GM21723 (cell line): ENCODE measurements at regions not wholly inside any gene's neighbourhood (a gene's known extent, or its start where the extent isn't known, plus 50 kb on each side); places are given as distances from the start of the nearest gene placed in this dataset.
"Not testable (repeated sequence)": the region's sequence is repeated elsewhere in the genome, so short reads cannot be mapped to it uniquely, and the experiment has no call there.

Experiments
- ATAC-seq: cut with Tn5 transposase; IDR thresholded peaks from one replicate; pipeline ENCODE4 v1.9.1; 2021; ENCODE audit warnings: mild to moderate bottlenecking, moderate library complexity; ENCODE audit not compliant: unreplicated experiment

DNA sequence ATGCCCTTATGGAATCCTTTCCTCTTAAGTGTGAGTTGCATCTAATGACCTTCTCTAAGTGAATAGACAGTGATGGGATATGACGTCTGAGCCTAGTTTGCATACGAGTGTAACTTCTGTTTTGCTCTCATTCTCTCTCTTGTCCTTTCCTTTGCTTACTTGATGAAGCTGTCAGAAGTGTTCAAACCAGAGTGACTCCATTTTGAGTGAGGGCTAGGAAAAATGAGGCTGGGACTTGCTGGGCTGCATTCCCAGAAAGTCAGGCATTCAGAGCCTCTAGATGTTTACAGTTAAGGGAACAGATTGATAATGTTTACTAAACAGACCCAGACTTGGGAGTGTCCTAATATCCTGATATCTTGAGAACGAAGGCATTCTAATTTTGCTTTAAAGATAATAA lies 311.2 kb upstream of the SOX4 start:
- not testable (repeated sequence) for ATAC-seq

GRCh38 chr6:21284166-21284565 lies 309.4 kb upstream of the SOX4 start:
- ATAC-seq, result no peak

DNA sequence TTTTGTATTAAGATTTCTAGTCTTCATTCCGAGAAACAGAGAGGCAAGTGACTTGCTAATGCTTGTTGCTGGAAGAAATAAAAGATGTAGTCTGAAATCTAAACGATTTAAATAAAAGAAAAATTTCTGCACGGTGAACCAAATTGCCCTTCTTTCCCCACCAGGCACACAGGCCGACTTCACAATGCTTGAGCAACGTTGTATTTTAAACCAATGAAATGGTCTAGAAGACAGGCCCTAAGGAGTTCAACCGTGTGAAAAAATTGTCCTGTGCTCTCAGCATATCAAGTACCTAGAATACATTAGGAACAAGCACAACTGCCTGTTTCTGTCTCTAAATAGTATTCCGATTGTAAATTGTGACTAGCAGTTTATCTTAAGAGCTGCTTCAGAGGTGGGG lies 308.8 kb upstream of the SOX4 start:
- ATAC-seq, result no peak

- no peak for ATAC-seq
These were observed 299.4 kb upstream of the SOX4 start for GRCh38 chr6:21294144-21294543.

- ATAC-seq, result no peak
These were observed 297.9 kb upstream of the SOX4 start for GRCh38 chr6:21295506-21296240.

- ATAC-seq, result no peak
These were observed 295.9 kb upstream of the SOX4 start for GRCh38 chr6:21297665-21298064.

- no peak for ATAC-seq
These were observed 294.3 kb upstream of the SOX4 start for GRCh38 chr6:21299216-21299615.

GRCh38 chr6:21300439-21300838 lies 293.1 kb upstream of the SOX4 start:
- ATAC-seq, result no peak

- no peak for ATAC-seq
These were observed 287.6 kb upstream of the SOX4 start for GRCh38 chr6:21305893-21306332.

DNA sequence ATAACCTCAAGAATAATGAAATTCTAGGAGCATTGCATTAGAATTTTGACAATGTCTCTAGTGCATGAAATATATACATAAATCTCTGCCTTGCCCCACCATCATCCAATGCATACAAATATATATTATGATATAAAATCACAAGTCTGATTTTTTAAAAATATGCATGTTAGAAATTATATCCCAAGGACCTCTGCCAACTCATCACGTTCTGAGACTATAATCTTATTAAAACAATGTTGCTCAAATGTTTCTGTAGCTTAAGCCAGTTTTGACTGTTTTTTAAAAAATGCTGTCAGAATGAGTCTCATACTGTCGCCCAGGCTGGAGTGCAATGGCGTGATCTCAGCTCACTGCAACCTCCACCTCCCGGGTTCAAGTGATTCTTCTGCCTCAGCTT lies 287.0 kb upstream of the SOX4 start:
- no peak for ATAC-seq

DNA sequence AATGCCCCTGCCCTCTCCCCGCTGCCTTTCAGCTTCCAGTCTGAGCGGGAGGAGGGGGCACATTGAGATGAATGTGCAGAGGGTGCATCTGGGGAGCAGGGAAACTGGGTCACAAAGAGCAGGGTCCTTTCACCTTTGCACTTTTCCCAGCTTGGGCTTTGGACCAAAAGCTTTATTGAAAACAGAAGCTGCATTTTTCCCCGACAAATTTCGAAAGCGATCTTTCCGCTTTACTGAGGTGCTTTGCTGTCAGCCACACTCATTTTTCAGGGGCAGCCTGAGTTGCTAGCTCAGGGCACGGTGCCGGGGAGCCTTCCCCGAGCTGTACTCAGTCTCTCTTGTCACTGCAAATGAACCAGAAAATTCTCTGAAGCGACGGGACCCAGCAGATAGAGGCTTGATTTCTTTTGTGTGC lies 283.7 kb upstream of the SOX4 start:
- ATAC-seq, result no peak

- ATAC-seq, result no peak
These were observed 282.9 kb upstream of the SOX4 start for GRCh38 chr6:21310568-21311140.

GRCh38 chr6:21312118-21312517 lies 281.4 kb upstream of the SOX4 start:
- no peak for ATAC-seq

- no peak for ATAC-seq
These were observed 275.9 kb upstream of the SOX4 start for GRCh38 chr6:21317642-21318041.

DNA sequence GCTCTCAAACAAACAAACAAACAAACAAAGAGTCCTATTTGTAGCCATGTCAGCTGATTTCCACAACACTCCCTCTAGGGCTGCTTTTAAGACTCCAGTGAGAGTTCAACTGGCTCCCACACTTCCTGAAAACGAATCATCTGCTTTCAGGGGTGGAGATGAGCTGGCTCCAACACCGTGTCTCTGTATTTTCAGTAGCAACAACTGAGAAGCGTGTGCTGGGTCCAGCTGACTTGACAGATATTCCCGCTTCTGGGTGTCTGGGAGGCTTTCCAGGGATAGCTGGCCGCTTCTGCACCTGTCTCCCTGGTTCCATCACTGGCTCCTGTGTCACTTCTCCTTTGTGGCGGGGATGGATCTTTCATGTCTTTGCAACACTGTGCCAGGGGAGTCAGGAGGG lies 272.5 kb upstream of the SOX4 start:
- ATAC-seq, result no peak

- no peak for ATAC-seq
These were observed 272.0 kb upstream of the SOX4 start for GRCh38 chr6:21321531-21321930.

DNA sequence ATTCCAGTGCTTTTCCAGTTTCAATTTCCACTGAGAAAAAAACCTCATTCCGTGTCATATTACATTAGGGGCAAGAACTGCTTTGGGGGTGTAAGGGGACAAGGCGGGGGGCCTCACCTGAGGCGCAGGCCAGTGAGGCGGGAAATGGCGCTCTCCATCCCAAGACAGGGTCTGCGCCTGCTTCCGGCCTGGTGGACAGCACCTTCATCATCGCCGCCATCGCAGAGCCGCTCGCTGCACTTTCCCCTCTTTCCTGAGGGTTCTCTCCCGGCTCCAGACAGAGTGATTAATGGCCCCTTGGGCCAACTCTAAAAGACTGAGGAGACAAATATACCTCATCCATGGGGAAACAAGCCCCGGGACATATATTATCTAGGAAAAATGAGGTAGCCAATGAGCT lies 270.0 kb upstream of the SOX4 start:
- ATAC-seq, result no peak

- ATAC-seq, result no peak
These were observed 268.2 kb upstream of the SOX4 start for GRCh38 chr6:21325201-21325856.

- no peak for ATAC-seq
These were observed 266.0 kb upstream of the SOX4 start for GRCh38 chr6:21327326-21328112.

DNA sequence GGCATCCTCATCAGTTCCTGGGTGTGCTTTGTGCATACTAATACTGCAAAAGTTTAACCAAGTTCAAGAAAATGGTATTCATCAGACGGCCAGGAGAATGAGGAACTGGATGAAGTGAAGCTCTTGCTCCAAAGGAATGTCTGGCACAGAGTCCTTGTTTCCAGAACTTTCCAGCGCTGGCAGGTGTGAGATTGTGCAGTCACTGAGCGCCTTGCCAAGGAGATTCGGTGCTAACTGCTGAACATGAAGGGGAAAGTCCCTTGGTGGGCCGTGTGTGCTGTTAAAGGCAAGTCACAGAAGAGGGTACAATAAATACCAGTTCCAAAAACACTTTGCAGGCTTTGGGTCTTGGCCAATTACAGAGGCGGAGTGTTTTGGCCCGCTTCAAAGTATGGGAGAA lies 262.3 kb upstream of the SOX4 start:
- no peak for ATAC-seq

DNA sequence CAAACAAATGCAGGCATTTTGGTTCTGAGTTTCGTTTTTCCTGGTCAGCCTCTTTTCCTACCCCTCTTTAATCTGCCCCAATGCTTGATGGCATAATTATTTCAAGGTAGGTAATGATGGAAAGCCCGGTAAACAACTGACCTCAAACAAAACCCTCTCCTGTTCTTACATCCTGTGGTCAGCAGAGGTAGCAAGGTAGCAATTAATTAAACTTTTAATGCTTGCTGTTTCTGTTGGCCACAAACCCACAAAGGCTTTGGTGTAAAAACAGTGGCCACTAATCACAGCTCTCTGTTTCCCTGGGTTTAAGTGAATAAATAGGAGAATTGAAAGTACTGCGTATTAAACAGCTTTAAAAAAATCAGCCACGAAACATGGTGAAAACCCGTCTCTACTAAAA lies 261.5 kb upstream of the SOX4 start:
- ATAC-seq, result no peak

- no peak for ATAC-seq
These were observed 260.9 kb upstream of the SOX4 start for GRCh38 chr6:21332660-21333059.
